GM19025 (cell line): ENCODE measurements at regions not wholly inside any gene's neighbourhood (a gene's known extent, or its start where the extent isn't known, plus 50 kb on each side); places are given as distances from the start of the nearest gene placed in this dataset.
"Not testable (repeated sequence)": the region's sequence is repeated elsewhere in the genome, so short reads cannot be mapped to it uniquely, and the experiment has no call there.

Experiments used
- ATAC-seq: cut with Tn5 transposase; IDR thresholded peaks from one replicate; pipeline ENCODE4 v1.9.1; 2021; ENCODE audit warnings: mild to moderate bottlenecking, low read depth, moderate library complexity; ENCODE audit not compliant: unreplicated experiment

- ATAC-seq = no peak
Observed at GRCh38 chr5:56632199-56632598, 183.2 kb upstream of the MAP3K1 start.

GRCh38 chr5:56631719-56632118, 183.6 kb upstream of the MAP3K1 start:
- no peak for ATAC-seq

- ATAC-seq = not testable (repeated sequence)
Observed at GRCh38 chr5:56628616-56629015, 186.7 kb upstream of the MAP3K1 start.

DNA sequence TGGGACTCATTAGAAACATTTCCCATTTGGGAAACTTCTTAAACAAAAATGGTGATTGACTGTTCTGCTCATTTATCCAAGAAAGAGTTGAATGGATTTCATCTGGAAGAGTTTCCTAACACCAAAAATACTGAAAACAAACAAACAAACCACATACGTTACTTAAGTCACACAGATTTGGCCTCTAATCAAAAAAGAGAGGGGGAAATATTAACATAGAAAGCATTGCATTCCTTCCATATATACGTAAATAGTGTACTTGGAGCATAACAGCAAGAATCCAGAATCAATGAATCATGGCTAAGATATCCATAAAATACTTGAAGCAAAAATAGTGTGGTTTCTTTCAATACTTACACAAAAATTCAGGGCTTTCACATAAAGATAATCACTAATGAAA, 189.8 kb upstream of the MAP3K1 start:
- no peak for ATAC-seq

DNA sequence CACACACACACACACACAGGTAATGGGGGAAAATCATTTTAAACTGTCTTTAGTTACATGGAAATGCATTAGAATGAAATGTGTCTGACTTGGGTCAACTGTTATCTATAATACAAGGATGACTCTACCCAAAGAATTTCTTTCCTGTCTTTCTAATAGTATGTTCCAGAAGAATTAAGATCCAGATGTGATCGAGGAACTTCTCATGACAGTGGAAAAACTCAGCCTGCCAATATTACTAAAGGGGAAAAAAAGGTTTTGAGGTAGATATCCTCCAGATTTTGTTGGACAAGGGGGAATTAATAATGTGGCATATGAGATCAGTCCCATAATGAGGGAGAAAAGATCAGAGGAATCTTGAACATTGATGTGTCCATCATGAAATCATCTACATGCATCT, 190.6 kb upstream of the MAP3K1 start:
- ATAC-seq = no peak

- no peak for ATAC-seq
Observed at GRCh38 chr5:56622141-56622540, 193.2 kb upstream of the MAP3K1 start.

- no peak for ATAC-seq
Observed at GRCh38 chr5:56620903-56621677, 194.3 kb upstream of the MAP3K1 start.

- no peak for ATAC-seq
Observed at GRCh38 chr5:56617998-56618397, 197.4 kb upstream of the MAP3K1 start.

GRCh38 chr5:56616454-56617160, 198.7 kb upstream of the MAP3K1 start:
- no peak for ATAC-seq

DNA sequence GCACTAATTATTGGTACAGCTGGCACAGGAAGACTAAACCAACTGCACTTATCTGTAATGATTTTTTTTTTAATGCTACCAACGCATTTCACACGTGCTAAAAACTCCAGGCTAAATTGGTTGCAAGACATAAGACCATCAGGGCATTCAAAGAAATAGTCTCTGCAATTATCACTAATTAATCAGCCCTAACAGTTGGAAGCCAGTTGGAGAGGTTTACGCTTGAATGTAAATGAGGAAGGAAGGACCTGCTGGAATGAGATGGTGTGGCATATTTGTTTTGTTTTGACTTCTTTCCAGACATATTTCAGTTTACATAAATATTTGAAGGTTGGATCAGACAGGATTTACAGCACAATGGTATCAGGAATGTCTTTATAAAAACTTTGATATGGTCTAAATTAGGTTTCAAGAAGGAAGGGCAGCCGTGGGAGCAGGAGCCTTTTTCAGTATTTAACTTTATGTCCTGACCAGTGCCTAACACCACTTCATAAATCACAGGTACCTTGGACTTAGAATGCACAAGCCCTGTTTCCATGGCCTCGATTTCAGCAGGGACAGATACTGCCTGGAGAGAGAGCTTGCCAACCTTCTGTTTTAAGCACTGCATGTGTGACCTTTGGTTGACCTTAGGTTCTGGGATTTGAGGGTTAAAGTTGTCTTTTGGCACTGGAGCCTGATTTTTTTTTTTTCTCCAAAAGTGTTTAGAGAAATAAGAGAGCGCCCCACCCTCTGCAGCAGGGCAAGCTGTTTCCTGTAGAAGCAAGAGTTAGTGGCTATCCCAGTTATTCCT, 199.8 kb upstream of the MAP3K1 start:
- no peak for ATAC-seq

DNA sequence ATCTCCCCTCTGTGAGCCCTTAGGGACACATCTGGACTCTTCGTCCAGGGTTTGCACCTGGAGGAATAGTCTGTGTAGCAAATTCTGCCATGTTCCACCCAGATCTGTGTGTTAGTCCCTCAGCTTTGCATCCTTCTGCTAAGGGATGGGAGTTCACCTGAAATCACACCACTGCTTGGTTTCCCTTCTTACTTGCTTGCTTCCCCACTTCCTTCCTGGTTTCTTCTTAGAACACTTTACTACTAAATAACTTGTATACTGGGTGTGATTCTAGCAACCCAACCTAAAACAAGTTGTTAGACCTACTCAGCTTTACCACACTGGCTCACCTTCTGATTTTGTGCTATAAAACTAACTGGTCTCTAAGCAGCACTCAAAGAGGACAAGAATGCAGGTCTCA, 202.6 kb upstream of the MAP3K1 start:
- no peak for ATAC-seq

GRCh38 chr5:56612353-56612752, 203.0 kb upstream of the MAP3K1 start:
- no peak for ATAC-seq

- no peak for ATAC-seq
Observed at GRCh38 chr5:56610093-56610698, 205.2 kb upstream of the MAP3K1 start.

DNA sequence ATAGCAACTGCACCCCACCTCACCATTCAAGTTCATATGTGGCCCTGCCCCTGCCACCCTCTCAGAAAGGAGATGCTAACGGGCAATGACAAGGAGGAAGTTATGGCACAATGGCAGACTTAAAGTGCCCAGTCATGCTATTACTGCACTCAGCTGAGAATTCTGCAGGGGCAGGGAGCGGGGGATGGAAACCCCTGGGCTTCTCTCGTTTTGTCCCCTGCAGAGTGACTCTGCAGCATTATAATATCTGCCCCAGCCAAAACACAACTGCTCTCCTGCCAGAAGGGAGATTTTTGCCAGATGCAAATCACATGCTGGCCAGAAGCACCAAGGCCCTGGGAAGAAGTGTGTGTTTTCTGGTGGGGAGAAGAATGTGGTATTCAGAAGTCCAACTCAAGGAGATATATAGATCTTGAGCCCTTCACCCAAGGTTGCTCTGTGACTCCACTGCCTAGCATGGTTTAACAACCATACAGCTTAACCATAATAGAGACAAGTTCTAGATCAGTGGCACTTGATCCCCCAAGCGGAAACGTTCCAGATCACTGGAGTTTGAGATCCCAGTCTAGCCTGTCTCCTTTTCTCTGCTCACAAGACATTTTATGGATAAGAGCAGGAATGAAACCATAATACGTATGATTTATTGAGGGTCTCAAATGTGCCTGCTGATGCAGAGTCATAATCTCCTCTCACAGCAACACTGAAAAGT, 207.0 kb upstream of the MAP3K1 start:
- ATAC-seq = no peak

GRCh38 chr5:56607551-56607950, 207.8 kb upstream of the MAP3K1 start:
- ATAC-seq = no peak

DNA sequence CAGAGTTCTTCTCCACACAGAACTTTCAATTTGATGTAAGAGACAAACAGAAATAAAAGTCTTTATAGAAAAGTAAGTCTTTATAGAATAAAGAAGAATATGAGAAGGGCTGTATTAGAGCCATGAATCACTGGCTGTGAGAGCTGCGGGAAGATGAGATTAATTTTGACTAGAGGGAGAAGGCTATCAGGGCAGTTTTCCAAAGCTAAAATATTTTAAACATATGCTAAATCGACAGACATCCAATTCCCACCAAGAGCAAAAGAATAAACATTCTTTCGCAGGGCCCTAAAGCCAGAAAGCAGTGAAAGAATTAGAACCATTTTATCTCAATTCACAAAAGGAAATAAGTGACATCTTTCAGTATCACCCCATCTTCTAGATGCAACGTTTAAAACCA, 208.3 kb upstream of the MAP3K1 start:
- no peak for ATAC-seq

- ATAC-seq = no peak
Observed at GRCh38 chr5:56606192-56606591, 209.2 kb upstream of the MAP3K1 start.

DNA sequence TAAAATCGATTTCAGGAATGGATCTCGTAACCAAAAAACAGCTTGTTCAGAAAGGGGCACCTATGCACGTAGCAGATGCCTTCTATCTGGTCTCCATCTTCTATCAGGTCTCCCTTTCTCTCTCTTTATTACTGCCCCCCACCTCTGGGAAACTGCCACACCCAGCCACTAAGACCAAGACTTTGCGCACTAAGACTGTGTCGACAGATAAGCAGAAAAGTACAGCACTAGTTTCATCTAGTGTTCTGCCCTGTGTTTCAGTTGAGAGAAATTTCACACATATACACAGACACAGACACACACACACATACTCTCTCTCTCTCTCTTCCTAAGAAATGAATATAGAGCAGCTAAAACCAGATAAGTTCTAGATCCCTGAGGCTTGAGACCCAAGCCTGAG, 210.1 kb upstream of the MAP3K1 start:
- ATAC-seq = no peak

DNA sequence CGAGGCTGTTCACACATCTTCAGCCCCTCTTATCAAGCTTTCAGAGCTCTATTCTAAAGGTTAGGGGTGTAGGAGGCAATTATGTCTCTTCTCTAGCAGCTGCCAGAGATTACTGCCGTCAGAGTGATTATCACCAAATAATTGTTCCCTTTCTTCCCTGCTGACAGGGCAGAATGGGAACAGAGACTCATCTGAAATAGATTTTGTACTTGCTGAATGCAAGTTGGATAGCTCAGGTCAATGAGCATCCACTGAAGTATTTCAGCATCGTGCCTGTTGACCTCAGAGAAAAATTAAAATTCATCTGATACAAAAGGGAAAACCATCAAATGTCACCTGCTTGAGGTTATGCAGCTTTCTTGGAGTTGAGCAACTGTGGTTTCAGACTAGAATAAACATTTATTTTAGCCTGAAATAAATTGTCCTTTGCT, 213.7 kb upstream of the MAP3K1 start:
- no peak for ATAC-seq

- no peak for ATAC-seq
Observed at GRCh38 chr5:56598941-56599340, 216.4 kb upstream of the MAP3K1 start.
